ENCODE measurements at regions not wholly inside any gene's neighbourhood (a gene's known extent, or its start where the extent isn't known, plus 50 kb on each side); places are given as distances from the start of the nearest gene placed in this dataset.

DNA sequence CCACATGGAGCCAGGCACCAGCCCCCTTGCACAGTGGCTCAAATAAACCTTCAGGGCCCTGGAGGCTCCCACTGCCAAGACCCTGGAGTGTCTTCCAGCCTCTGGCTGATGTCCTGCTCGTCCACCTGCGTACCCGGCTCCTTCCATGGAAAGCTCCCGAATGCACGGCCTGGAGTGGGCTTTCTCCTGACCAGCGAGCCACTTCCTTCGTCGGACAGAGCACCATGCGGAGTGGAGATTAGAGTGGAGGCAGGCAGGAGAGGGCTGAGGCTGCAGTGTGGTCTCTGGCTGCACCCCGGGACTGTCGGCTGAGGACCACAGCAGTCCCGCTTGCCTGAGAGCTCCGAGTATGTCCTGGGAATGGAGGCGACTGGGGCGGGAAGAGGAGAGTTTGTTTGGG is 93.7 kb upstream of the SFSWAP start:
- TF ChIP-seq, protein P1, sequence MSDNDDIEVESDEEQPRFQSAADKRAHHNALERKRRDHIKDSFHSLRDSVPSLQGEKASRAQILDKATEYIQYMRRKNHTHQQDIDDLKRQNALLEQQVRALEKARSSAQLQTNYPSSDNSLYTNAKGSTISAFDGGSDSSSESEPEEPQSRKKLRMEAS (IDR thresholded peaks at IDR 0.05; ENCODE audit: low read depth, low read length) = no peak
- TF ChIP-seq POLR2A (IDR thresholded peaks at IDR 0.05; ENCODE audit: extremely low read depth, insufficient read length) (no peak), MYC (IDR thresholded peaks at IDR 0.05; ENCODE audit: low read depth, low read length) (no peak)
- TF ChIP-seq, protein P2, sequence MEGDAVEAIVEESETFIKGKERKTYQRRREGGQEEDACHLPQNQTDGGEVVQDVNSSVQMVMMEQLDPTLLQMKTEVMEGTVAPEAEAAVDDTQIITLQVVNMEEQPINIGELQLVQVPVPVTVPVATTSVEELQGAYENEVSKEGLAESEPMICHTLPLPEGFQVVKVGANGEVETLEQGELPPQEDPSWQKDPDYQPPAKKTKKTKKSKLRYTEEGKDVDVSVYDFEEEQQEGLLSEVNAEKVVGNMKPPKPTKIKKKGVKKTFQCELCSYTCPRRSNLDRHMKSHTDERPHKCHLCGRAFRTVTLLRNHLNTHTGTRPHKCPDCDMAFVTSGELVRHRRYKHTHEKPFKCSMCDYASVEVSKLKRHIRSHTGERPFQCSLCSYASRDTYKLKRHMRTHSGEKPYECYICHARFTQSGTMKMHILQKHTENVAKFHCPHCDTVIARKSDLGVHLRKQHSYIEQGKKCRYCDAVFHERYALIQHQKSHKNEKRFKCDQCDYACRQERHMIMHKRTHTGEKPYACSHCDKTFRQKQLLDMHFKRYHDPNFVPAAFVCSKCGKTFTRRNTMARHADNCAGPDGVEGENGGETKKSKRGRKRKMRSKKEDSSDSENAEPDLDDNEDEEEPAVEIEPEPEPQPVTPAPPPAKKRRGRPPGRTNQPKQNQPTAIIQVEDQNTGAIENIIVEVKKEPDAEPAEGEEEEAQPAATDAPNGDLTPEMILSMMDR (IDR thresholded peaks at IDR 0.05; ENCODE audit: low read depth, low read length) = no peak
- DNase-seq (ENCODE audit: low read depth) = no peak

DNA sequence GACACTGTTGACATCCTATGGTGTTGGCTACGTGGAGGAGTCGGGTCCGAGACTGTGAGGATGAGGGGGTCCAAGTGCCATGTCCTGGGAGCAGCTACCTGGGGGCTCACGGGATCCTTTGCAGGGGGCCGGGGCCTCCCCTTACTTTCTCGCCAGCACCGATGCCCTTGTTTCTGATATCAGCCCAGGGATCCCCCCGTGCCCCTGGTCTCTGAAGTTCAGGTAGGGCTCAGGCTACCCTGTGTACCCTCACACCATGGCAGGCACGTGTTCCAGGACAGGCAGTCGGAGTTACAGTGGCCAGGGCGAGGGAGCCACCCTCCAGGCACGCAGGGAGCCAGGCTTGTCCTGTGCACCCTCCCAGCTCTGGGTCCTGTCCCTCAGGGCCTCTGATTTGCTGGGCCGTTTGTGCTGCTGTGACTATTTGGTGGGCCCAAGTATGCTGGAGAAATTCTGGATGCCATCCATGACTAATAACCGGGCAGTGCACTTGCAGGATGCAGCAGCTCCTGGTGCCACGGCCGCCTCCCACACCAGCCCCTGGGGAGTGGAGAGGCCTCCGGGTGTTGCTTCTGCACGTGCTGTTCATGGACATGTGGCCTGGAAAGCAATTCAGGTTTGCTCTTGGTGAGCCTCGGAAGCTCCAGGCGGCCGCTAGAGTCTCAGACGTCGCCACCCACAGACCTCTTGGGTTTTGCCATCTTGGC is 93.1 kb upstream of the SFSWAP start:
- DNase-seq (ENCODE audit: low read depth) = peak; percentile 37
- TF ChIP-seq, protein P2 (IDR thresholded peaks at IDR 0.05; ENCODE audit: low read depth, low read length) = no peak
- no peak for TF ChIP-seq MYC (IDR thresholded peaks at IDR 0.05; ENCODE audit: low read depth, low read length)
- H3K4me3 ChIP-seq (ENCODE audit: low read depth, low read length) = no peak overlapping the region

More for the DNA sequence above, 93.7 kb upstream of the SFSWAP start:
- no peak overlapping the region for H3K4me3 ChIP-seq (ENCODE audit: low read depth, low read length)

DNA sequence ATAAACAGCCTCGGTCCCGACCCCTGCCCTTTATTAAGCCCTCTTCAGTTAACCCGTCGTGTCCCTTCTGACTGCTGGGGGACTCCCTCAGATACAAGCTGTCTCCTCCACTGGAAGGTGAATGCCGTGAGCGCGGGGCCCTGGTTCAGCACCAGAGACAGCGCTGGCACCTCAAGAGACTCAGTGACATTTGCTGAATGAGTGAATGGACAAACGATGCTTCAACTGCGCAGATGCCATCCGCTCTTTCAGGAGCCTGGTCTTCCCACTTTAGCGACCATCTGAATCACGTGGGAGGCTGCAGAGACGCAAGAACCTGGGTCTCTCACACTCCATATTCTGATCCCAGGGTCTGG is 92.6 kb upstream of the SFSWAP start:
- TF ChIP-seq POLR2A (IDR thresholded peaks at IDR 0.05; ENCODE audit: extremely low read depth, insufficient read length) = no peak
- TF ChIP-seq, protein P2 (IDR thresholded peaks at IDR 0.05; ENCODE audit: low read depth, low read length) = no peak
- TF ChIP-seq, protein P1 (IDR thresholded peaks at IDR 0.05; ENCODE audit: low read depth, low read length) = no peak
- TF ChIP-seq MYC (IDR thresholded peaks at IDR 0.05; ENCODE audit: low read depth, low read length) = no peak
- H3K4me3 ChIP-seq (ENCODE audit: low read depth, low read length) = no peak overlapping the region
- peak; percentile 65 for DNase-seq (ENCODE audit: low read depth)

DNA sequence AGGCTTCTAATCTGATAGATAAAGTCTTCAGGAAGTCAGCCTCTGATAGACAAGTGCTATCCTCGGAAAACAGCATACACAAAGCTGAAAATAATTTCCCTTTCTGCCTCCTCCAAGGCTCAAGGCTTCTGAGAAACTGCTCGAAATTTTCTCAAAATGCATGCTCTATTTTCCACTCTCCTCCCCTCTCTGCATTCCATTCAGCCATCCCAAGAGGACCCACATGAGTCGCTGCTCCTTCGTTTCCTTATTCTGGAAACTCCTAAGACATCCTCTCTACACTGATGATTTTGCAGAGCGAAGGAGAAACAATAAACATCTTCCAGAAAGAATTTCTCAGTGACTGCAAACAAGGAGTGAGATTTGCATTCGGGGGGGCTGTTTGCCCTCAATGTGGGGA is 92.2 kb upstream of the SFSWAP start:
- no peak for TF ChIP-seq POLR2A (IDR thresholded peaks at IDR 0.05; ENCODE audit: extremely low read depth, insufficient read length)
- TF ChIP-seq, protein P1 (IDR thresholded peaks at IDR 0.05; ENCODE audit: low read depth, low read length) = no peak
- TF ChIP-seq MYC (IDR thresholded peaks at IDR 0.05; ENCODE audit: low read depth, low read length) = no peak
- TF ChIP-seq, protein P2 (IDR thresholded peaks at IDR 0.05; ENCODE audit: low read depth, low read length) = no peak
- H3K4me3 ChIP-seq (ENCODE audit: low read depth, low read length) = no peak overlapping the region
- DNase-seq (ENCODE audit: low read depth) = no peak

DNA sequence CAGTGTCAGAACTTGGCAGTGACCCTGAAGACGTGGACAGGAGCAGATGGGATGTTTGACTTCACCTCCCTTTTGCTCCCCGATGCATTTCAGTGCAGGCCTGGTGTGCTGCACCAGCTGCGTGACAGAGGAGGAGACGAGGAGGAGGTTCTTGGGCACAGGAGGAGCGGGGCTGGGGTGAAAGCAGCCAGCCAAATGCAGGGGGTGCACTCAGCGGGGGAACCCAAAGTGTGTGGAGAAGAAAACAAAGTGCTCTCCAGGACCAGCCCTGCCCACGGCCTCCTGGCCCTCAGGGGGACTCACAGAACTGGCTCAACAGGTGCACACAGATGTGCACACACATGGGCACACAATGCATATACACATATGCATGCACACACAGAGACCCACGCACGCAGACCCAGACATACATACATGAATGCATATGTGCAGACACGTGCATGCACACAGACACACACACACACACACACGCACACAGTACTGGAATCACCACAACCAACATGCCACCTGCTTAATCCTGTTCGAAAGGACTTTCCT is 91.7 kb upstream of the SFSWAP start:
- no peak for DNase-seq (ENCODE audit: low read depth)
- no peak overlapping the region for H3K4me3 ChIP-seq (ENCODE audit: low read depth, low read length)
- TF ChIP-seq POLR2A (IDR thresholded peaks at IDR 0.05; ENCODE audit: extremely low read depth, insufficient read length) = no peak
- TF ChIP-seq, protein P1 (IDR thresholded peaks at IDR 0.05; ENCODE audit: low read depth, low read length) = no peak
- TF ChIP-seq, protein P2 (IDR thresholded peaks at IDR 0.05; ENCODE audit: low read depth, low read length) = no peak
- TF ChIP-seq MYC (IDR thresholded peaks at IDR 0.05; ENCODE audit: low read depth, low read length) = no peak

Data from NB4 (cell line).